Amniotic stem cell (primary cell): ENCODE measurements at regions not wholly inside any gene's neighbourhood (a gene's known extent, or its start where the extent isn't known, plus 50 kb on each side); places are given as distances from the start of the nearest gene placed in this dataset.
"Not testable (repeated sequence)": the region's sequence is repeated elsewhere in the genome, so short reads cannot be mapped to it uniquely, and the experiment has no call there.

ENCODE experiments used
- DNase-seq: peaks from one replicate; lab custom pipeline; 2025; lab: John Stamatoyannopoulos, UW

DNA sequence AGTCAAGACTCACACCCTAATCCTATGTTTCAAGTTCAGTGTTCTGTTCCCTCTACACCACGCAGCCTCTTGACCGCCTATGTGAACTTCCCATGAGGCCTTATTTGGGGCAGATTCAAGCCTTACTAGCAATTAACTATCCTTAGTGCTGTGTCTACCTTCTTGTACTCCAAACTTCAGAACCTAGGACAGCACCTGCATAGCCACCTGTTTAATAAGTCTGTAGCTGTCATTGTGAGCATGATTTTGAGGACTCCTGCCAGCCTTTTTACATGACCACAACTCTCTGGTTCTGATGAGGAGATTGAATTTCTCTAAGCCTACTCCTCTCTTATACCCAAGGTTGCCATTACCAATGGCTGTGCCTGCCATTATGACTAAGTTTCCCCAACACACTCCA is 50.8 kb upstream of the PCSK1 start:
- peak; percentile 9 for DNase-seq

DNA sequence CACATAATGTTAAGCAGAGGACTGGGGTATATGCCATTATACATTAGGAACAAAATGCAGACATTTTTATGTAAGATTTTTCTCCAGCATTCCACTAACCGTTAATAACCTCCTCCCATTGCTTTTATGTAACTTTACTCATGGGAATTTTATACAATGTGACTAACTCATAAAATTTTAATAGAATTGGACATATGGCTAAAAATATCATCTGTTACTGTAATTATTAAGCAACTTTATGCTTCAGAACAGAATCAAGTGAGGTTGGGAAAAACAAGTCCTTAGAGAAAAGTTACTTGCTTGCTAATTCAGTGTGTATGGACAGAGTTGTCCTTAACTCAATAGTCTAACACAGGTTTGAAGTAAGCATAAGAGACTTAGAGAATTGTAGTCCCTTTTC is 54.8 kb upstream of the PCSK1 start:
- no peak for DNase-seq

DNA sequence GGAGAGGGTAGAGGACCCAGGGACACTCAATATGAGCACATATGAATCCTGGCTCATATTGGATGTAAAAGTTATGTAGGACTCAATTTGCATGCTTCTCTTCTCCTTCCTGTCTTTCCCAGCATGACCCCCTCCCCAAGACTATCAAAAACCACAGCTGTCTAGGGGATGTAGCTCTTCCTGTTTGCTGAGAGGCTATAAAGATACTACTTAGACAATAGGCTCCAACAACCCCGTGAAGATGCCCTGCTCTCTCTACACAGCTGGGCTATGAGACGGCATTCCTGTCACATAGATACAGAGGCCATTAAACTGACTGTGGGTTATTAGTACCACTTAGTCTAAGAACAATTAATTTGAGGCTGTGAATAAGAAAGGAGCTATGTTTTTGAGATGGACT is 56.5 kb upstream of the PCSK1 start:
- no peak for DNase-seq

DNA sequence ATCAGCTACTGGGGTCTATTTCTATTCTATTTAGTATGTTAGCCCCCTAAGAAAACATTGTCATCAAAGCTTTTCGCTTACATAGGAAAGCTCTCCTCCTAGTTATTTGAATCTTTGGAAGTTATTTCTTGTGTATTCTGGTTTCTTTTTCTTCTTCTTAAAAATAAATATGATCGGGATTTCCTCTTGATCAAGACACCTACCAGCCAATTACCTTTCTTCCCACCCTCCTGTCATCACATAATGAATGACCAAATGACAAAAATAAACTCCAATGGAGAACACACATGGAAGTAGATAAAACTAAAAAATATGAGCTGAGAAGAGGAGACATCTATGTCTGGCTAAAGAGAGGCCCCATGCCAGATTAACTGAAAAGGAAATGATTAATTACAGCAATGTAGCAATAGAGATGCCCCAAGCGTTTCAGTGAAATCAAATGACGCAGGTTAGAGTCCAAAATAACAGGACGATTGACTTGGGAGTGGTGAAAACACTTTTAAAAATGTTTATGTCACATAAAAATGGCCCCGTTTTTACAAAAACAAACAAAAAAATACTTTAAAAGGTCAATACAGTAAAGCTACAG is 59.5 kb upstream of the PCSK1 start:
- no peak for DNase-seq

DNA sequence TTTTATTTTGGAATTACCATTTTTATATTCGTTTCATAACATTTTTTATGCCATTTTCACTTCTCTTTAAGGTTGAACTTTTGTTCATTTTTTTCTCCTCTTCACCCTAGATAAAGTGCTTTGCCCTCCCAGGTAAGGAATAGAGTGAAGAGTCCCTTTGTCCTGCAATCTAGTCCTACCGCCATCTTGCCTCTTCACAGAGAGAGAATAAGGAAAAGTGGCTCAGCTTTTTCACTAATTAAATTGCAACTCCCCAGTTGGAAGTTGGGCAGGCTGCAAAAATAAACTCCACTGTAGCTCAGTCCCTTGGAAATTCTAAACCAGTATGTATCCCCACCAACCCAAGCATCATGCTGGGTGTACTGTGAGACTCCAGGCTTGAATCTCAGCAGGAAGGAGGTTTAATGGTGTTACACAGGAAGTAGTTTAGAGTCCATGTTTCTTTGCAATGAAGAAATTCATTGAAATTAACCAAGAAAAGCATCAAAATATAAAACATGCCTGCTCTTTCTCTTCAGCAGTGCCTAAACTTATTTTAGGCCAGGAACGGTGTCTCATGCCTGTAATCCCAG is 60.3 kb upstream of the PCSK1 start:
- DNase-seq: no peak

DNA sequence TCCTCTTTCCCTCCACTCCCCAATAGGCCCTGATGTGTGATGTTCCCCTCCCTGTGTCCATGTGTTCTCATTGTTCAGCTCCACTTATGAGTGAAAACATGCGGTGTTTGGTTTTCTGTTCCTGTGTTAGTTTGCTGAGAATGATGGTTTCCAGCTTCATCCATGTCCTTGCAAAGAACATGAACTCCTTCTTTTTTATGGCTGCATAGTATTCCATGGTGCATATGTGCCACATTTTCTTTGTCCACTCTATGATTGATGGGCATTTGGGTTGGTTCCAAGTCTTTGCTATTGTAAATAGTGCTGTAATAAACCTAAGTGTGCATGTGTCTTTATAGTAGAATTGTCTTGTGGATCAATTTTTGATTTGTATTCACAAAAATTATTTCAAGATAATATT is 62.4 kb upstream of the PCSK1 start:
- DNase-seq: not testable (repeated sequence)

DNA sequence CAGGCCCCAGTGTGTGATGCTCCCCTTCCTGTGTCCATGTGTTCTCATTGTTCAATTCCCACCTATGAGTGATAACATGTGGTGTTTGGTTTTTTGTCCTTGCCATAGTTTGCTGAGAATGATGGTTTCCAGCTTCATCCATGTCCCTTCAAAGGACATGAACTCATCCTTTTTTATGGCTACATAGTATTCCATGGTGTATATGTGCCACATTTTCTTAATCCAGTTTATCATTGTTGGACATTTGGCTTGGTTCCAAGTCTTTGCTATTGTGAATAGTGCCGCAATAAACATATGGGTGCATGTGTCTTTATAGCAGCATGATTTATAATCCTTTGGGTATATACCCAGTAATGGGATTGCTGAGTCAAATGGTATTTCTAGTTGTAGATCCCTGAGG is 64.0 kb upstream of the PCSK1 start:
- DNase-seq: not testable (repeated sequence)

DNA sequence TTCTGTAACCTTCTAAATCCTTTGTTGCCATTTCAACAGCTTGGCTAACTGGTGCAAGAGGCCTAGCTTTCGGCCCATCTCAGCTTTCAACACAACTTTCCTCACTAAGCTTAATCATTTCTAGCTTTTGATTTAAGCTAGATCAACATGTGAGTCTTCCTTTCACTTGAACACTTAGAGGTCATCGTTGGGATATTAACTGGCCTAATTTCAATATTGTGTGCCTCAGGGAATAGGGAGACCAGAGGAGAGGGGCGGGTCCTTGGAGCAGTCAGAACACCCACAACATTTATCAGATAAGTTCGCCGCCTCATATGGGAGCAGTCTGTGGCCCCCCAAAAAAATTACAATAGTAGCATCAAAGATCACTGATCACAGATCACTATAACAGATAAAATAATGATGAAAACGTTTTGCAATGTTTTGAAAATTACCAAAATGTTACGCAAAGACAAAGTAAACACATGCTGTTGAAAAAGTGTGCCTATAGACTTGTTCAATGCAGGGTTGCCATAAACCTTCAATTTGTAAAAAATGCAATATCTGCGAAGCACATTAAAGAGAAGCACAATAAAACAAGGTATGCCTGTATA is 66.8 kb upstream of the PCSK1 start:
- no peak for DNase-seq

DNA sequence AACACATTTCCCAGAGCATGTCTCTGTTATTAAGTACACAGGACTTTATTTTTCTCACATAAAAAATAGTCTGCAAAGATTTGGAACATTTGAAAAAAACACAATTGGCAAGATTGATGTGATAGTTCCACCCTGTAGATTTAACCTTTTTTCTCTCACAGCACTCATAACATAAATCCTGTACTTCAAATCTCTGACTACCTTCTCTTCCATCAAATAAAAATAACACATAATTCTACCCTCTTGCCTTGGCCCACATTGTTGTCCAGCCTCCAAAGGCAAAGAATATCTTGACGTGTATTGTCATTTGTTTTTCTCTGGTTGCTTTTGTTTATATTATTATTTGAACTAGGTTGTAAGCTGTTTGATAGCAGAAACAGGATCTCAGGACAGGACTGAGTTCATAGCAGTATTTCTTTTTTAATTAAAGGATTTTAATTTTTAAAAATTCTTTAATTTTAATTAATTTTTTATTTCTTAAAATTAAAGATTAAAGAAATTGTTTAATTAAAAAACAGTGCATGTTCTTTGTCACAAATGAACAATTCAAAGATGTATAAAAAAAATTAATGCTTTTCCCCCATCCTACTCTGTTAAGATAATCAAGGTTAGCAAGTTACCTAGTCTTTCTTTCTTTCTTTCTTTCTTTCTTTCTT is 69.1 kb upstream of the PCSK1 start:
- DNase-seq: no peak

DNA sequence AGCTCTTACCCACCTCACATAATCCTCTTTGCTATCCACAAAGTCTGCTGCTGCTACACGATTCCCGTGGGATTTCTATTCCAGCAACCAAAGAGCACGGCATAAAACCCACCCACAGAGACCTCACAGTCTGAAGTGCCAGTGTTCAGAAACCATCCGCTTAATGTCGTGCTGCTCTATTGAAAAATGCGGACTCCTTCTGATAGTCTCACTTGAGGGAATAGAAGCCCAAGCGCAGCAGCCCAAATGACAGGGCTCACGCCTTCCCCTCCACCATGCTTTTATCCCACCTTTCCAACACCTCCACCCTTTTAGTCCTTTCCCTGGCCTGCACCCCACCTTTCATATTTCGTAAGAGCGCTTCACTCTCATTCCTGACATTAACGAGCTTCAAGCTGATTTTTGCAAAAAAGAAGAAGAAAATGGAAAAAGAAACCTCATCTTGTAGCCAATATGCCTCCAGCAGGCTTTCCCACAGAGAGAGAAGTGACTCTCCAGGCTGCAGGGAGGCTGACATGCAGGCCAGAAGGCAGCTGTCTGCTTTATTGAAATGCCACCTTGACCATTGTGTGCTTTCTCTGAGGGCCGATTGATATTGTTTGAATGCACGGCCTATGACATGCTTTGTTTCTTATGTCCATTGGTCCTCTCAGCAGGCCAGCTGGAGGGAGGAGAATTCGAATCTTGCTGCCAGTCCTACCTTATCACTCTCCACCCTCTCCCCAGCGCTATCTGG is 70.6 kb upstream of the PCSK1 start:
- DNase-seq: no peak

DNA sequence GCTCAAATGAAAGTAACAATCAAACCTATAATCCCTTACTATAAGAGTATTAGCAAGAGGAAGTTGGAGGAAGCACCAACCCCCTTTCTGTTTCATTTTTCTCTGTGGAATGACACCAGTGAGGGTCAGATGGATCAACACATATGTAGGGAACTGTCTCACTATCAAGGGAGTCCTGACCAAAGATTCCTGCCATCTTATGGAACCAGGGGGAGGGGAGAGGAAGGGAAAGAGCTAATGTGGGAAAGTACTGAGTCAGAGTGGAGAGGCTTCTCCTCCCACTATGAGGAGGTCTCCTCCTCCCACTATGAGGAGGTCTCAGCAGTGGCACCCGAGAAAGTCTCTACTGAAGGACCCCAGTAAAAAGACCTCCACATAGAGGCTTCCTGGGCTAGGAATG is 73.3 kb upstream of the PCSK1 start:
- DNase-seq: no peak

DNA sequence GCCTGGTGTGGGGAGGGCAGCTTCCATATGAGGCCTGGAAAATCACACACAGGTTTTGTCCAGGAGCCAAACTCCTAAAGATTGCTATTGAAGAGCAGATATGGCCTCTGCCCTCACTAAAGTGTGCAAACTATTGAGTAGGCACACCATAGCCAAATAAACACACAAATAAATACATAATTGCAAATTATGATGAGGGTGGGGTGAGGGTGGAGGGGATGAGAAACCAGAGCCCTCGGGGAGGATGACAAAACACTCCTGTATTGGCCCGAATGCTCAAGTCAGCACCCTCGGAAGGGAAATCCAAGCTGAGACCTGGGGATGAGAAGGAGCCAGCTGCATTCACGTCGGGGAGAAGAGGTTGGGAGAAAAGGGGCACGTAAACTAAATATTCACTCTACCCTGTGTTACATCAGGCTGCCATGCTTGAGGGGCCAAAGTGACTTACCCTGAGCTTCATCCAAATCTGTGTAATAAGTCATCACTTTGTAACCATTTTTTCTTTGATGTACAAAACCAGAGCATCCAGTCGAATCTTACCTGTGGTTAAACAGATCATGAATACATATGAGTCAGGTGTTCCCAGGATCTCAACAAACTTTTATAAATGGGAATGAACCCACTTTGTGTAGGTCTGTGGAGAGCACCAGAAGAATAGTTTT is 73.9 kb upstream of the PCSK1 start:
- DNase-seq: no peak

DNA sequence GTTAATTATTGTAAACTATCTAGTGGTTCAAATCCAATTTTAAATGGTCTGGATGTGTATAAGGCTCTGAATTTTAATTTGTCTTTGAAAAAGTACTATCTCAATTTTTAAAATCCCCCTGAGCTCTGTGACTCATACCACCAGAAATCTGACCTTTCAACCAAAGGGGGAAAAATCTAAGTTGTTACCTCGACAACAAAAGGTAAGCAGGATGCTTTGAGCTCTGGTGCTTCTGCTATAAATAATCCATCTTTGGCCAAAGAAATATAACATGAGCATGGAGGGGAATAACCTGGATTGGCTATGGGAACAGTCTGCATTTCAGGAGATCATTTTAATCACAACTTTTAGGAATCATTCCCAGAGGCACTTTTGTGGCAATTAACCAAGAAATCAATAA is 76.3 kb upstream of the PCSK1 start:
- no peak for DNase-seq

DNA sequence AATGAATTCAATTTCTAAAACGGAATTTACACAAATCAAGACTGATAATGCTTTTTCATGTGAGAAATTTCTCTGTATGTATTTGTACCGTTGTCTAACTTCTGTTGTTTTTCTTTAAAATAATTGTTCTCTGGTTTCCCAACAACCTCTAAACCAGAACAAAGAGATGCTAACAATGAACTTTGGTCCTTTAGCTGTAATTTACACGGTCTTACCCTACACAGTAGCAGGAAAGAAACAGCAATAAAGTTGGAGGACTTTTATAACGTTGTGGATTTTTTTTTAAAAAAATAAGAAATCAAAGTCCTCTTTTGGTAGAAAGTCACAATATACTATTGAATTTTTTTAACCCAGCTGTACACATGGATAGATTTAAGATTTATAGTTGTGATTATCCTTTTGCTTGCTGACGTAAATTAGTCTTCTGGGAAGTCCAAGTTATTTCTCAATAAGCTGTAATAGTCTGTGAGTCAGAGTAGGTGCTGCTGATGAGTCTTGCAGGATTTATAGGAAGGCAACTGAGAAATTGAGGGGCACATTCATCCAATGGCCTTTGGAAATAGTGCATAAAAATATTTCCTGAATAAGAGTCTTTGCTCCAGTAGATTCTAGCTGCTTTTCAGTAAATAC is 76.8 kb upstream of the PCSK1 start:
- no peak for DNase-seq

DNA sequence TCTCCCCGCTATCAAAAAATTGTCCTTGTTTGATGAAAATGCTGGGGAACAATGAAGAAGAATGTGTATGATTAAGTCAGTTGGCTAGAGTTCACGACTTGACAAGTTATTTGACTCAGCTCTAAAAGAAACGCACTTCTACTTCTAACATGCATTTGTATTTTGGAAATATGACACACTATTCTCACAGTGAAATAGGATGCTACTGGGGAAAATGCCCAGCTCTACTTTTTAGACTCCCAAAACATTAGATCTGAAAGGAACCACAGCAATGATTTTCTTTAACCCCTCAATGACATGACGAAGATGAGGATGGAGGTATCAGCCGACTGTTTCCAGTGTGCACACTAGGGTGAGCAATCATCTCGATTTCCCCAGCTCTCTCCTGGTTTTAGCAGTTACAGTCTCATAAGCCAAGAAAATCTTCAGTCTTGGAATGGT is 83.6 kb upstream of the PCSK1 start:
- DNase-seq: no peak

DNA sequence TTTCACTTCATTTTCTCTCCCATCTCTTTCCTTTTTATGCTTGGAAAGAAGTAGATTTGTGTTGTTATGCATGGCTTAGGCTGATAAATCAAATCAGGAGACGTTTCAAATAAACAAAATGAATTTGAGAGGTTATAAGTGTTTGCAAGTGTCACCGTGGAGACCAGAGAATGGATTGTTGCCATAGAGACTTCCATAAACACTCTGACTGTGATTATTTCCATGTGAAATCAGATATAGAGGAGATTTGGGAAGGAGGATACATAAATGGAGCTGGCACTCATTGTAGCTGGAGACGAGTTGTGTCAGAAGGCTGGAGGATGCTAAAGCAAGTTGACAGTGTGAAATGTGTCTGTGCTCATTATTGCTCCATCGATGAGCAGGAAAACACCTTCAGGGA is 84.2 kb upstream of the PCSK1 start:
- no peak for DNase-seq

DNA sequence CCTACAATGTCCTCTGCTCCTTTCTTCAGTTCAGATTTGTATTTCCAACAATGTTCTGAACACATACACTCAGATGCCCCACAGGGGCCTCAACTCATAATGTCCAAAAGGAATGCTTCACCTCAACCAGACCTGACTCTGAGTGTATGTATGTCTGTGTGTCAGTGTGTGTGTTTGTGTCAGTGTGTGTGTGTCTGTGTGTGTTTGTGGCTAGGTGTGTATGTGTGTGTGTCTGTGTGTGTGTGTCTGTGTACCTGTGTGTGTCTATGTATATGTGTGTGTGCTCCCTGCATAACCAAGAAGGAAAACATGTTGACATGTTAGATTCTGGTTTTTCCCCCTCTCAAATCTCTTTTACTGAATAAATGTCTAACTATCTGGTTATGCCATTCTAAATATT is 87.3 kb upstream of the PCSK1 start:
- DNase-seq: no peak

DNA sequence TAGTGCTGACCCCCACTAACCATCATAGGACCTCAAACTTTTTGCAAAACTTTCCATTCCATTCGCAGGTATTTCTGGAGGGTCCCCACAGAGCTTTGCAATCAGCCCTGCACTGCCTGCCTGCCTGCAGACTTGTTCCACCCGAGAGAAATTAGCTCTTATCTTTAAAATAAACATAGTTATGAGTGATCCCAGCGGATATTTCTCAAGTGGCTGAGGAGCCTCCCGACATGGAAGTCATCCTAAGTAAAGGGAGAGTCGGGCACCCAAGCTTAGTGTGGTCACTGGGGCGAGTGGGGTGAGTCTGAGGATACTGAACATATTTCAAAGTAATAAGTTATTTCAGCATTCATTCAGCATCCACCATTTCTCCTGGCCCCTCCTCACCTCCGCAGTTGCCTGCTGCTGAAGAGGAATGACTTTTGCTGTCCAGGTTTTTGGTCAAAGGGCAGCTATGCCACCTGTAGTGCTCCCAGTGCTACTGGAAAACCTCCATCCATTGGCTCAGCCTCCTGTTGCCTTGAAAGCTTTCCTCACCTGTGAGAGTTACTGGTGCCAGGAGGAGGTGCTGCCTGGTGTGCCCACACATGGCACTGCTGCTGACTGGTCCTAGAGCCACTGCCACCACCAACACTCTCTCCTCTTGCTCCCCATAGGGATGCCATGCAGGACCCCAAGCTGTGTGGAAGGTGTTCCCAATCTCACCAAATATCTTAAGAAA is 89.7 kb upstream of the PCSK1 start:
- DNase-seq: no peak

DNA sequence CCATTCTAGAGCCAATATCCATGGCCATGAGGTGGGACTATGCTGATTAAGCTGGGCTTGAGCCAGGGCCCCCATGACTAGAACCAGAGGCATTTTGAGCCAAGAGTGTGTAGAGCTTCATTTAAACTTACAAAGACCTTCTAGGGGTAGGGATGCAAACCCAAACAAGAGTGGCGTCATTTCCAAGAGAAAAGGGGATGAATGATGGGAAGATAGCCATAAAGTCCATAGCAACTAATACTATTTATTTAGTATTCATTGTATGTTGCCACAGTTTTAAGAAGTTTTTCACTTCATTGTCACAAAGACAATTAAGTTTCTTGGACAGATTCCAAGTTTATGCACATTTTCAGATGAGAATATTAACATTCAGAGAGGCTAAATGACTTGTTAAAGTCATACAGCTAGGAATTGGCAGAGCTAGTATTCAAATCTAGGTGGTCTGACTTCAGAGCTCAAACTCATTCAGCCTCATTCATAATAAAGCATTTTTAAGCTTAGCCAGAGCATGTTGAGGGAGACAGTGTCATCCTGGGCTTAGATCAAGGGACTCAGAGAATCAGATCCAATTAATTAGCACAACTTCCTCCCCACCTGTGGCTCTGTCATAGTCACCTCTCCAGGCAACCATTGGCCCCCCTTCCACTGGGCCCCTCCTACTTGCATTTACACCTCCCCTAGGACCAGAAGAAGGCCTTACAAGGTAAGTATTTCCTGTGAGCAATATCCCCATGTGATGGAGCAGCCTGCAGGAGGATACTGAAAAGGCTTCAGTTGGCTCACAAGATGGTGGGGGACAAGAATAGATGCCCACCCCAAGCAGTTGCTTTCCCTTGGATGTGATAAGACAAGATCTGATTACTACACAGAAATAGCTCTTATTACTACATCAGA is 95.0 kb upstream of the PCSK1 start:
- DNase-seq: no peak

DNA sequence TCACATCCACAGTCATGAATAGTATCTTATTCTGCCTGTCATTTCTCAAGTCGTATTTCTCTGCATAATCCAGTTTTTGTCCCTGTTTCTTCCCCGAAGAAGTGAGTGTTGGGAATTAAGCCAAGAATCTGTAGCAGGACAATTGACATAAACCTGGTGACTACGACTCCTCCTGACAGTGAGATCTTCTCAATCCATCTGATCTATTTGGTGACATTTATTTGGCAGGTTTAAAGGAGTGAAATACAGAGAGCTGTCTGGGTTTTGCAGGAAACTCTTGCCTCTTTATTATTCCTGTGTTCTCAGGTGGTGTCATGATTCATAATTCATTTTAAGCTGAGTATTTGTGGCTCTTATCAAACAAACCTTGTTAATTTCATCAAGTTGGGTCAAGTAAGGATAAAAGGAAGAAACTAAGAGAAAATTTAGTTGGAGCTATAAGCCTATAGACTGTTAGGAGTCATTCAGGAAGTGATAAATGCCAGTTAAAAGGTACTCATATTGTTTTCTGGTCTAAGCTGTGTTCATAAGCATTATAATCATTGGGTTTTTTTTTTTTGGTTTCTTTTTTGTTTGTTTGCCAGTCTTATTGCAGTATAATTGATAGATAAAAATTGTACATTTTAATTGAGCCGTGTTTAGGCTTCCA is 95.9 kb upstream of the PCSK1 start:
- DNase-seq: no peak
